Right lung (tissue), 2 donors: ENCODE measurements at regions not wholly inside any gene's neighbourhood (a gene's known extent, or its start where the extent isn't known, plus 50 kb on each side); places are given as distances from the start of the nearest gene placed in this dataset.

ENCODE experiments used
- DNase-seq, 2 donors: peaks; one replicate each; pipeline ENCODE4 v3.0.0-alpha.2; 2013

- DNase-seq: no peak
These were observed 143.9 kb downstream of the LSM5 start for GRCh38 chr7:32346253-32346652.

- DNase-seq: no peak
These were observed 153.5 kb downstream of the LSM5 start for GRCh38 chr7:32336726-32337125.

- no peak for DNase-seq
These were observed 155.1 kb downstream of the LSM5 start for GRCh38 chr7:32335107-32335506.

- DNase-seq: no peak
These were observed 159.6 kb downstream of the LSM5 start for GRCh38 chr7:32330602-32331001.

GRCh38 chr7:32326078-32326477, 164.1 kb downstream of the LSM5 start:
- DNase-seq: no peak

GRCh38 chr7:32323712-32324111, 166.5 kb downstream of the LSM5 start:
- no peak for DNase-seq

GRCh38 chr7:32319012-32319382, 171.2 kb downstream of the LSM5 start:
- DNase-seq: no peak

GRCh38 chr7:32318300-32319011, 171.7 kb downstream of the LSM5 start:
- DNase-seq: peak in 1 of 2 donors; percentile 5

GRCh38 chr7:32316839-32317238, 173.3 kb downstream of the LSM5 start:
- DNase-seq: no peak

- no peak for DNase-seq
These were observed 175.4 kb downstream of the LSM5 start for GRCh38 chr7:32314761-32315160.

- no peak for DNase-seq
These were observed 188.8 kb downstream of the LSM5 start for GRCh38 chr7:32301427-32301826.

- peak in 1 of 2 donors; percentile 6 for DNase-seq
These were observed 191.0 kb downstream of the LSM5 start for GRCh38 chr7:32299133-32299702.

GRCh38 chr7:32298408-32299132, 191.6 kb downstream of the LSM5 start:
- DNase-seq: no peak

- no peak for DNase-seq
These were observed 196.3 kb downstream of the LSM5 start for GRCh38 chr7:32293833-32294232.

- DNase-seq: no peak
These were observed 200.3 kb downstream of the LSM5 start for GRCh38 chr7:32289651-32290414.

- DNase-seq: no peak
These were observed 204.5 kb downstream of the LSM5 start for GRCh38 chr7:32285698-32286097.

GRCh38 chr7:32283546-32283945, 206.6 kb downstream of the LSM5 start:
- no peak for DNase-seq

- no peak for DNase-seq
These were observed 209.3 kb upstream of the PDE1C start for GRCh38 chr7:32279500-32279899.

GRCh38 chr7:32275216-32276009, 205.2 kb upstream of the PDE1C start:
- DNase-seq: no peak

GRCh38 chr7:32273297-32273696, 203.1 kb upstream of the PDE1C start:
- no peak for DNase-seq

- no peak for DNase-seq
These were observed 196.8 kb upstream of the PDE1C start for GRCh38 chr7:32266932-32267475.
